ENCODE measurements at regions not wholly inside any gene's neighbourhood (a gene's known extent, or its start where the extent isn't known, plus 50 kb on each side); places are given as distances from the start of the nearest gene placed in this dataset.

DNA sequence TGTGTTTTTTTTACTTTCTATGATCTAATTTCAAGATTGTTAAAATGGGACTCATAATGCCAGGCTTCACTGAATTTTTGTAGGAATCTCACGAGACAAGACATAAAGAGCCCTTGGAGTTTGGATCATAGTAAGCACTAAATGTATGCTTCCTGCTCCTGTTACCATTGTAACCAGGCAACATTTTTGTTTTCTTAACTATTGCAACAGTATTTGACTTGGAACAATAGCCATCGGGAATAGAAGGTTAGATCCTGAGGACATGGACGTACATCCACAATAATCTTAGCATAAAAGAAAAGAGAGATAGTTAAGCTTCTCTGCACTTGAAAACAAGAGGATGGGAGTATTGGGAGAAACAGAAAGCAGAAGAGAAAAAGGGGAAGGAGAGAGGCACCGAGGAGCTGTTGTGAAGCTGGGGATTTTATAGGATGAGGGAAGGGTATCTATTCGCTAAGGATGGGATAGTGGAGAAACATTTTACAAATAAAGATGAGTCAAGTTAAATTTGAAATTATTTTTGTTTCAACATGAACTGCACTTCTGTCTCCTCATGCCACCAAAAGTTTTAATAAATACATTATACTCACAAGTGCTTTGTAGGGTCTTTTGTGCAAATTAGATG lies 131.4 kb downstream of the TMCO5A start:
- H3K4me3 ChIP-seq, result no peak overlapping the region
- no peak for DNase-seq (ENCODE audit: low spot score in 2 of 2)
- no peaks in the 10 kb centered on the region for H3K9me3 ChIP-seq
- TF ChIP-seq, protein P1, sequence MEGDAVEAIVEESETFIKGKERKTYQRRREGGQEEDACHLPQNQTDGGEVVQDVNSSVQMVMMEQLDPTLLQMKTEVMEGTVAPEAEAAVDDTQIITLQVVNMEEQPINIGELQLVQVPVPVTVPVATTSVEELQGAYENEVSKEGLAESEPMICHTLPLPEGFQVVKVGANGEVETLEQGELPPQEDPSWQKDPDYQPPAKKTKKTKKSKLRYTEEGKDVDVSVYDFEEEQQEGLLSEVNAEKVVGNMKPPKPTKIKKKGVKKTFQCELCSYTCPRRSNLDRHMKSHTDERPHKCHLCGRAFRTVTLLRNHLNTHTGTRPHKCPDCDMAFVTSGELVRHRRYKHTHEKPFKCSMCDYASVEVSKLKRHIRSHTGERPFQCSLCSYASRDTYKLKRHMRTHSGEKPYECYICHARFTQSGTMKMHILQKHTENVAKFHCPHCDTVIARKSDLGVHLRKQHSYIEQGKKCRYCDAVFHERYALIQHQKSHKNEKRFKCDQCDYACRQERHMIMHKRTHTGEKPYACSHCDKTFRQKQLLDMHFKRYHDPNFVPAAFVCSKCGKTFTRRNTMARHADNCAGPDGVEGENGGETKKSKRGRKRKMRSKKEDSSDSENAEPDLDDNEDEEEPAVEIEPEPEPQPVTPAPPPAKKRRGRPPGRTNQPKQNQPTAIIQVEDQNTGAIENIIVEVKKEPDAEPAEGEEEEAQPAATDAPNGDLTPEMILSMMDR (IDR thresholded peaks at IDR 0.05), result no peak
- H3K36me3 ChIP-seq, result no peaks in the 10 kb centered on the region
- peaks cover 0 to 11% of the 10 kb centered on the region in 2 donors for H3K4me1 ChIP-seq
- intact Hi-C loops (cut with DNase I), result loop anchor here (5.0 kb wide), 2 partner anchors 331 to 969 kb away; no protein-coding TSS in a partner anchor
- H3K27ac ChIP-seq, result no peak overlapping the region
- no peaks in the 10 kb centered on the region for H3K27me3 ChIP-seq

DNA sequence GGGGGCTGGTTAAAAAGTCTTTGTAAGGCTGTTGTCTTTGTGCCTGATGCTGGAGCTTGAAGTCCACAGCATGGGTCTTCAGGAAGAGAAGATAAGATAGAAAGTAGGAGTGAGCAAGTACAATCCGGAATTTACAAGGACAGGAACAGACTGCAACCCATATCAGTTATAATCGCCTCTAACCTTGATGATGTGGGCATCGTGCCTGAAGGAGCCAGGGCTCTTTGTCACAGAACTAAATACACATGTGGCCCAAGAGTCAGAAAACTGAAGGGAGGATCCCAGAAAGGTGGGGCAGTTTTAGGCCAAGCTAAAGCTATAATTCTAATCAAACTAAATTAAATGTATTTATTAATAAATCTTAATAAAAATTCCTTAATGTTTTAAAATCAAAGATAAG lies 132.2 kb downstream of the TMCO5A start:
- TF ChIP-seq, protein P1 (IDR thresholded peaks at IDR 0.05), result no peak
- H3K9me3 ChIP-seq, result no peaks in the 10 kb centered on the region

DNA sequence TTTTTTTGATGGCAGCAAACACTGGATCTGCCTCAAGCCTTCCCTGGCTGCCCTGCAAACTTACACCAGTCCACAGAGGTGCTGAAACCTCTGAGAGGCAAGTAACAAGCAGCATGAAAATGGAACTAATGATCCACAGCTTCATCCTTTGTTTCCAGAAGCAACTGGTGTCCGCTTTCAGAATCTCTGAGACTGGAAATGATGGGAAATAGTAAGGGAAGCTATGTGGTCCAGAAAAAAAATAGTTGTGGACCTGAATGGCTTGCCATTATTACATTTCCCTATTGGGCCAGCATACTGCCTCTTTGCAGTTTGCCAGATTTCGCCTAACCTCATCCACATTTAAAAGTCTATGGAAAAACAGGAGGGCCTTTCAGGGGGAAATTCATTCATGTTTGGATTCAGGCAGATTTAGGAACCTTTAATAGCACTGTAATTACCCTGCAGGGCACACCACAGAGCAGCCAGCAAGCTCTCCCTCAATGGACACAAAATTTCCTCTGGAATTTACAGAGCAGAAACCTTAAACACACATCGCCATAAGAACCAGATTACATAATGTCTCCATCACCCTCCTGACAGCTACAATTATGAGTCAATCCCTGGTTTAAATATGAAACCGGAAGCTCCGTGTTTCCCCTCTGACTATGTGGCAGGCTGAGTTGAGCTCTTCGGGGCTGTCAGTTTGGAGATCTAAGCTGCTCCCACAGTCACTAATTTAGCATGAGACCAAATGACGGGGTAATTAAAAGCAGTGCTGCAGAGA lies 134.4 kb downstream of the TMCO5A start:
- peak overlapping the region in 1 of 2 donors; percentile 29 for H3K4me3 ChIP-seq
- TF ChIP-seq, protein P1 (IDR thresholded peaks at IDR 0.05), result no peak
- H3K4me1 ChIP-seq, result peaks cover 0 to 22% of the 10 kb centered on the region in 2 donors
- no peaks in the 10 kb centered on the region for H3K27me3 ChIP-seq
- H3K36me3 ChIP-seq, result no peaks in the 10 kb centered on the region
- H3K27ac ChIP-seq, result peak overlapping the region; percentile 42 to 76
- no peaks in the 10 kb centered on the region for H3K9me3 ChIP-seq
- DNase-seq (ENCODE audit: low spot score in 2 of 2), result peak in 1 of 2 donors; percentile 67
- intact Hi-C loops (cut with DNase I), result loop anchor here (5.0 kb wide), 2 partner anchors 328 to 972 kb away; no protein-coding TSS in a partner anchor

More for the DNA sequence above, 132.2 kb downstream of the TMCO5A start:
- Histone ChIP-seq H3K36me3 (no peaks in the 10 kb centered on the region), H3K4me1 (peaks cover 0 to 13% of the 10 kb centered on the region in 2 donors), H3K27ac (no peak overlapping the region), H3K27me3 (no peaks in the 10 kb centered on the region), H3K4me3 (no peak overlapping the region)
- intact Hi-C loops (cut with DNase I), result loop anchor here (5.0 kb wide), 2 partner anchors 331 to 969 kb away; no protein-coding TSS in a partner anchor
- no peak for DNase-seq (ENCODE audit: low spot score in 2 of 2)

DNA sequence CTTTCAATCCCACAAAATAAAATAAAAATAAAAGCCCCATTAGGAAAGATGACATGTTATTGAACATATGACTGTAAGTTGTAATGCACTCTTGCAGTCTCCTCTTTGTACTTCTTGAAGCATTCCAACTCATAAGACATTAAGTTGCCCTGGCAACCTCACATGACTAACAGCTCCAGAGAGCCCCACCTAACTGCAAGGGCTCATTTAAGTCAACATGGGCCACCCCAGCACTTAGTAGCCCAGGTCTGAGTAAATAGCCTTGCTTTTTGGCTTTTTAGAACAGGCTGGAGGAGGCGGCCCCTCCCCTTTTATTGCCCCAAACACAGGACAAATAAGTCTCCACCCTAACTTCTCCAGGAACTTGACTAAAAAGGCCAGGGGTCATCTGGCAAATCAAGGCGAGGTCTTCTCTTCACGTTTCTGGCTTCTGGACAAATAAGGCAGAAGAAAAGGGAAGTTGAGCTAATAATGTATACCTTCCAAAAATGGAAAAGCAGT lies 135.1 kb downstream of the TMCO5A start:
- DNase-seq (ENCODE audit: low spot score in 2 of 2), result peak; percentile 40 to 80

DNA sequence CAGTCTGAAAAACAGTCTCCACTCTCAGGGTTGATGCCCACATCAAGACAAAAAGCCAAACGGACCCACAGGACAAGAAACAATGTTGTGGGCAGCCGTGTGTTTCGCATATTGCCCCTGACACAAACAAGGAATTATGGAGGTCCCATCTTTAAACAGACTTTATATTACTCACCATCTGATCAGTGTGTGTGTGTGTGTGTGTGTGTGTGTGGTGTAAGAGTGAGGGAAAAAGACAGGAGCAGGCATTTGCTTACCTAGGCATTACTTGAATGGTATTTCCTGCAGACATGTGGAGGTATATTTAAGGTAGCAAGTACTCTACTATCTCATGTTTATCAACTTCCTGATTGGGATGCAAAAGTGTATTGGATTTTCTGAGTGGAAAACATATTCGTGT lies 136.3 kb downstream of the TMCO5A start:
- H3K4me3 ChIP-seq, result no peak overlapping the region
- H3K27me3 ChIP-seq, result no peaks in the 10 kb centered on the region
- peaks cover 0 to 22% of the 10 kb centered on the region in 2 donors for H3K4me1 ChIP-seq
- H3K9me3 ChIP-seq, result no peaks in the 10 kb centered on the region
- TF ChIP-seq, protein P1 (IDR thresholded peaks at IDR 0.05), result no peak
- intact Hi-C loops (cut with DNase I), result loop anchor here (5.0 kb wide), 1 partner anchor 62 kb away; no protein-coding TSS in a partner anchor
- H3K36me3 ChIP-seq, result no peaks in the 10 kb centered on the region
- H3K27ac ChIP-seq, result no peak overlapping the region
- DNase-seq (ENCODE audit: low spot score in 2 of 2), result no peak

More for the DNA sequence above, 135.1 kb downstream of the TMCO5A start:
- no peaks in the 10 kb centered on the region for H3K36me3 ChIP-seq
- intact Hi-C loops (cut with DNase I), result loop anchor here (5.0 kb wide), 3 partner anchors 63 to 972 kb away; no protein-coding TSS in a partner anchor
- peak overlapping the region in 1 of 2 donors; percentile 29 for H3K4me3 ChIP-seq
- no peaks in the 10 kb centered on the region for H3K9me3 ChIP-seq
- H3K27me3 ChIP-seq, result no peaks in the 10 kb centered on the region
- H3K27ac ChIP-seq, result peak overlapping the region; percentile 42 to 76
- H3K4me1 ChIP-seq, result peaks cover 0 to 22% of the 10 kb centered on the region in 2 donors
- TF ChIP-seq, protein P1 (IDR thresholded peaks at IDR 0.05), result no peak
